ENCODE measurements at regions not wholly inside any gene's neighbourhood (a gene's known extent, or its start where the extent isn't known, plus 50 kb on each side); places are given as distances from the start of the nearest gene placed in this dataset.

GRCh38 chr2:7180638-7181370 is 263.6 kb downstream of the RNF144A start:
- TF ChIP-seq EGR1 (IDR thresholded peaks at IDR 0.05), result no peak
- TF ChIP-seq YY1 (IDR thresholded peaks at IDR 0.05; ENCODE audit: low read depth), result no peak
- no peak for TF ChIP-seq EP300 (IDR thresholded peaks at IDR 0.05; ENCODE audit: borderline replicate concordance)
- no peak for TF ChIP-seq NFIC (IDR thresholded peaks at IDR 0.05)
- no peak for TF ChIP-seq RAD21 (IDR thresholded peaks at IDR 0.05; ENCODE audit: low read depth)
- TF ChIP-seq MAX (IDR thresholded peaks at IDR 0.05), result no peak
- TF ChIP-seq CEBPB (IDR thresholded peaks at IDR 0.05), result no peak
- no peak for TF ChIP-seq FOXM1 (IDR thresholded peaks at IDR 0.05; ENCODE audit: borderline replicate concordance, low read depth)
- no peak for TF ChIP-seq REST (IDR thresholded peaks at IDR 0.05; ENCODE audit: low read depth)
- TF ChIP-seq TCF12 (IDR thresholded peaks at IDR 0.05; ENCODE audit: low read depth), result no peak
- TF ChIP-seq TAF1 (IDR thresholded peaks at IDR 0.05; ENCODE audit: low read depth), result no peak
